ENCODE measurements at regions not wholly inside any gene's neighbourhood (a gene's known extent, or its start where the extent isn't known, plus 50 kb on each side); places are given as distances from the start of the nearest gene placed in this dataset.

DNA sequence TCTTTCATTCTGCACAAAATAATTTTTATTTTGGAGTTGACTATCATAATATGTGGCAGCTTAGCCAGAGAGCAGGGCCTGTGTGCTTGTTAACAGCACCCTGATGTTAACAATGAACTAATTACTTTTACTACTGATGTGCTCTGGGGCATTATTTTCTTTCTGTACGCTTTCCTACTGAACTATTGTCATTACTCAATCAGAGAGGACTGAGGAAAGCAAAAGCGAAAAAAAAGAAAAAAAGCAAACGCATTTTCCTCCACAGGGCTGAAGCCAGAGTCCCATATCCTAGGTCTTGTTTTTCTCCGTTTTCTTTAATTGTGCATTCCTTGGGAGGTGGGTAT is 221.2 kb downstream of the TTLL7 start:
- TF ChIP-seq CTCF (conservative IDR thresholded peaks at IDR 0.05; ENCODE audit: control insufficient read depth, insufficient read depth, low read depth, low read length) = no peak
- H3K4me3 ChIP-seq (ENCODE audit: control insufficient read depth, low read depth, low read length) = no peak overlapping the region
- DNase-seq (ENCODE audit: low read depth) = no peak

GRCh38 chr1:83776913-83777757 is 221.8 kb downstream of the TTLL7 start:
- H3K4me3 ChIP-seq (ENCODE audit: control insufficient read depth, low read depth, low read length) = no peak overlapping the region
- DNase-seq (ENCODE audit: low read depth) = no peak
- TF ChIP-seq CTCF (conservative IDR thresholded peaks at IDR 0.05; ENCODE audit: control insufficient read depth, insufficient read depth, low read depth, low read length) = no peak

GRCh38 chr1:83775977-83776603 is 222.8 kb downstream of the TTLL7 start:
- H3K4me3 ChIP-seq (ENCODE audit: control insufficient read depth, low read depth, low read length) = no peak overlapping the region
- DNase-seq (ENCODE audit: low read depth) = no peak
- TF ChIP-seq CTCF (conservative IDR thresholded peaks at IDR 0.05; ENCODE audit: control insufficient read depth, insufficient read depth, low read depth, low read length) = no peak

DNA sequence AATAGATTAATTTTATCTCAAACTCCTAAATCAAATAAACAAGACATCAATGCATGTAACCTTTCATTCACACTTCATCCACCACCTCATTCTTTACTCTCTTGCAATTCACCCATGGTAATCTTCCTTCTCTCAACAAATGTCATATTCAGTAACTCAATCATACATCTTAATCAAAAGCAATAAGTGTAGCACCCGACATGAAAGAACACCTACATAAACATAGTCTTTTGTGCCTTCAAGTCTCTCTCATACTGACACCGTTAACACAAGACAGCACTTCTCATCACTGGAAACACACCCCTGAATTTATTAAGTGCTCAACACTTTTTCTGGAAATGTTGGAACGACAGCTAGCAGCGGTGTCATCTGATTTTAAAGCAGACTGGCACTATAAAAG is 225.9 kb downstream of the TTLL7 start:
- TF ChIP-seq CTCF (conservative IDR thresholded peaks at IDR 0.05; ENCODE audit: control insufficient read depth, insufficient read depth, low read depth, low read length) = no peak
- no peak overlapping the region for H3K4me3 ChIP-seq (ENCODE audit: control insufficient read depth, low read depth, low read length)
- no peak for DNase-seq (ENCODE audit: low read depth)

DNA sequence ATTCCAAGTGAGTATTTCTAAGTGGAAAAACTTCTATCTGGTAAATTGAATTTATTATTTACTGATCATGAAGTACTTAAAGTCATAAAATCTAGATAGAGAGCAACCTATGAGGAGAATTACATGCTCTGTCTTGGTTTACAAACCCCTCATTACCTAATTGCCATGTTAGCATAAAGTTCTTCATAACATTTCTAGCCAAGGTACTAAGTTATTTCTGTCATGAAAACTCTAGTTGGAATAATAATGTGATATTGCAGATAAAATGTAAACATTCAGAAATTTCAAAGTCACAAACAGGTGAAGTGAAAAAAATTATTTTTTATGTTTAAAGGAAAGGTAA is 228.6 kb downstream of the TTLL7 start:
- no peak for DNase-seq (ENCODE audit: low read depth)
- H3K4me3 ChIP-seq (ENCODE audit: control insufficient read depth, low read depth, low read length) = no peak overlapping the region
- TF ChIP-seq CTCF (conservative IDR thresholded peaks at IDR 0.05; ENCODE audit: control insufficient read depth, insufficient read depth, low read depth, low read length) = no peak

GRCh38 chr1:83769594-83770318 is 229.2 kb downstream of the TTLL7 start:
- no peak for TF ChIP-seq CTCF (conservative IDR thresholded peaks at IDR 0.05; ENCODE audit: control insufficient read depth, insufficient read depth, low read depth, low read length)
- no peak for DNase-seq (ENCODE audit: low read depth)
- H3K4me3 ChIP-seq (ENCODE audit: control insufficient read depth, low read depth, low read length) = no peak overlapping the region
